Liver (tissue), 8 donors: ENCODE measurements at regions not wholly inside any gene's neighbourhood (a gene's known extent, or its start where the extent isn't known, plus 50 kb on each side); places are given as distances from the start of the nearest gene placed in this dataset.

Experiments used
- DNase-seq: peaks from one replicate; pipeline ENCODE4 v3.0.0-alpha.2; 2017; ENCODE audit warnings: low spot score
- H3K27ac ChIP-seq, 2 donors: one replicate each; pipeline ENCODE4 v1.7.0; 2013; ENCODE audit warnings: inconsistent platforms in 2 of 2, low read length in 2 of 2, control low read depth in 1 of 2, low read depth in 1 of 2, mild to moderate bottlenecking in 1 of 2
- H3K27me3 ChIP-seq, 4 donors: one replicate each; pipeline versions ENCODE4 v1.6.1 to v1.7.0; 2013; ENCODE audit warnings: low read length in 3 of 4, inconsistent platforms in 1 of 4, mild to moderate bottlenecking in 1 of 4, moderate library complexity in 1 of 4; ENCODE audit not compliant: control insufficient read depth in 4 of 4, insufficient read depth in 4 of 4
- H3K36me3 ChIP-seq, 4 donors: one replicate each; pipeline versions ENCODE4 v1.6.1 to v1.7.0; 2013; ENCODE audit warnings: low read length in 3 of 4, mild to moderate bottlenecking in 3 of 4, low read depth in 1 of 4, moderate library complexity in 1 of 4; ENCODE audit not compliant: control insufficient read depth in 4 of 4, insufficient read depth in 3 of 4
- H3K4me1 ChIP-seq, 4 donors: one replicate each; pipeline versions ENCODE4 v1.6.1 to v1.7.0; 2013; ENCODE audit warnings: low read length in 3 of 4, mild to moderate bottlenecking in 3 of 4, moderate library complexity in 1 of 4; ENCODE audit not compliant: control insufficient read depth in 4 of 4, insufficient read depth in 4 of 4
- H3K4me3 ChIP-seq, 3 donors: one replicate each; pipeline versions ENCODE4 v1.6.1 to v1.7.0; 2013; ENCODE audit warnings: low read length in 3 of 3, control low read depth in 1 of 3, low read depth in 1 of 3, mild to moderate bottlenecking in 1 of 3
- H3K9ac ChIP-seq, 2 donors: one replicate each; pipeline ENCODE4 v1.7.0; 2013; ENCODE audit warnings: low read length in 2 of 2, mild to moderate bottlenecking in 2 of 2, moderate library complexity in 2 of 2, control low read depth in 1 of 2, low read depth in 1 of 2
- H3K9me3 ChIP-seq, 4 donors: one replicate each; pipeline versions ENCODE4 v1.6.1 to v1.7.0; 2013; ENCODE audit warnings: low read length in 3 of 4; ENCODE audit not compliant: control insufficient read depth in 4 of 4
- EGR1 ChIP-seq, 2 donors: IDR thresholded peaks; 2 replicates each; pipeline ENCODE4 v1.6.1; 2016 to 2018; ENCODE audit warnings: antibody characterized with exemption in 2 of 2, low read depth in 2 of 2
- FOXA2 ChIP-seq: IDR thresholded peaks from 2 replicates; pipeline ENCODE4 v1.6.1; 2016; ENCODE audit warnings: antibody characterized with exemption
- GABPA ChIP-seq, 2 donors: IDR thresholded peaks in 1 of 2; conservative IDR thresholded peaks in 1 of 2; 2 replicates each; pipeline ENCODE4 v1.6.1; 2016; ENCODE audit warnings: antibody characterized with exemption in 2 of 2, mild to moderate bottlenecking in 1 of 2, moderate library complexity in 1 of 2
- HNF4A ChIP-seq, 2 donors: conservative IDR thresholded peaks; 2 replicates each; pipeline ENCODE4 v1.6.1; 2016; ENCODE audit warnings: antibody characterized with exemption in 2 of 2, mild to moderate bottlenecking in 2 of 2
- HNF4G ChIP-seq: IDR thresholded peaks from 2 replicates; pipeline ENCODE4 v1.6.1; 2016; ENCODE audit warnings: antibody characterized with exemption
- JUND ChIP-seq, 2 donors: IDR thresholded peaks; 2 replicates each; pipeline ENCODE4 v1.6.1; 2016; ENCODE audit warnings: antibody characterized with exemption in 2 of 2
- NR2F2 ChIP-seq: IDR thresholded peaks from 2 replicates; pipeline ENCODE4 v1.6.1; 2016; ENCODE audit warnings: antibody characterized with exemption
- RAD21 ChIP-seq, 2 donors: IDR thresholded peaks; 2 replicates each; pipeline ENCODE4 v1.6.1; 2016; ENCODE audit warnings: antibody characterized with exemption in 2 of 2, mild to moderate bottlenecking in 2 of 2
- RXRA ChIP-seq, 2 donors: IDR thresholded peaks; 2 replicates each; pipeline ENCODE4 v1.6.1; 2017 to 2018; ENCODE audit warnings: antibody characterized with exemption in 2 of 2, mild to moderate bottlenecking in 1 of 2
- YY1 ChIP-seq: IDR thresholded peaks from 2 replicates; pipeline ENCODE4 v1.6.1; 2016; ENCODE audit warnings: antibody characterized with exemption, mild to moderate bottlenecking
- WGBS: extraction: QIAGEN DNeasy Blood & Tissue Kit; methylation state at CpG from one replicate; pipeline ENCODE4 v1.1.7; 2013; 5-methylcytosine and 5-hydroxymethylcytosine counted together
- TF ChIP-seq, protein P1 (sequence below): IDR thresholded peaks from 2 replicates; pipeline ENCODE4 v1.6.1; 2016; ENCODE audit warnings: antibody characterized with exemption
- TF ChIP-seq, protein P2 (sequence below): IDR thresholded peaks from 2 replicates; pipeline ENCODE4 v1.6.1; 2016; ENCODE audit warnings: antibody characterized with exemption, mild to moderate bottlenecking
- TF ChIP-seq, protein P3 (sequence below): fragments of 150-350 bp; IDR thresholded peaks from 2 replicates; pipeline ENCODE4 v1.5.1; 2017; ENCODE audit warnings: improper control_type of control experiment, low read depth, low read length; ENCODE audit not compliant: missing input control
- TF ChIP-seq, protein P4 (sequence below): IDR thresholded peaks from 2 replicates; pipeline ENCODE4 v1.6.1; 2016; ENCODE audit warnings: antibody characterized with exemption
- donor health status: healthy.
- donor health status: healthy.
- donor health status: healthy.
- donor health status: healthy.
- donor health status: healthy.

DNA sequence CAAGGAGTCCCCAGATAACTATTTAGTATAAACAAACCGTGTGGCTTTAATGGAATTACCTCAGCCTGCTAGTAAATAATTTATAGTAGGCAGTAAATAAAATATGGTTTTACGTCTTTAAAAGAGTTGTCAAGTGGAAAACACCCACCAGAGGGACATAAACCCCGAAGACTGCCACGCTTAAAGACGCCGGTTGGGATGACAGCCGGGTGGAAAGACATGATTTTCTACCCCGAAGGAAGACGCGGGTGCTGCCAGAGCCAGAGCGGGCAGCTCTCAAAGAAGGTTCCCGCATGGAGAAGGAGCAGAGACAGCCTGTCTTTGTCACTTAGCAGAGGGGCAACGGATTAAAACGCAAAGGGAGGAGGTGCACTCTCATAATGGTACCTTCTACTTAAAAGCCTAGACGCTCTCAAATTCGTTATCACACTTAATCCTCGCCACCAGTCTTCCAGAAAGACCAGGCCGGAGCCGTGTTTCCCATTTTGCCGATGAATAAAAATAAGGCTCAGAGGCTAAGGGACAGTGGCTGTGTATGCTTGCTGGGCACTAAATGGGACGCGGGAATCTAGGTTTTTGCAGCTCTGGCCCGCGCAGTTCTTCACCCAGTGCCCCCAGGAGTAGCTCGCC lies 140.5 kb upstream of the ZIC3 start:
- Histone ChIP-seq H3K27ac (no peak overlapping the region), H3K4me3 (no peak overlapping the region), H3K9ac (no peak overlapping the region), H3K36me3 (no peaks in the 10 kb centered on the region), H3K27me3 (peaks cover 0 to 30% (median 1%) of the 10 kb centered on the region in 4 donors), H3K9me3 (peaks cover 0 to 4% (median 0%) of the 10 kb centered on the region in 4 donors), H3K4me1 (peaks cover 4 to 20% (median 16%) of the 10 kb centered on the region in 4 donors)
- 4% methylated on average over 25 of the region's 25 CpGs for WGBS
- TF ChIP-seq YY1 (no peak), GABPA (IDR thresholded peaks at IDR 0.05 in 1 of 2, conservative IDR thresholded peaks at IDR 0.05 in 1 of 2) (no peak), HNF4G (no peak), RAD21 (IDR thresholded peaks at IDR 0.05) (no peak), RXRA (IDR thresholded peaks at IDR 0.05) (no peak), NR2F2 (no peak), EGR1 (IDR thresholded peaks at IDR 0.05; ENCODE audit: low read depth in 2 of 2) (no peak), JUND (IDR thresholded peaks at IDR 0.05) (no peak)
- TF ChIP-seq, protein P1, sequence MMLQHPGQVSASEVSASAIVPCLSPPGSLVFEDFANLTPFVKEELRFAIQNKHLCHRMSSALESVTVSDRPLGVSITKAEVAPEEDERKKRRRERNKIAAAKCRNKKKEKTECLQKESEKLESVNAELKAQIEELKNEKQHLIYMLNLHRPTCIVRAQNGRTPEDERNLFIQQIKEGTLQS, result no peak
- TF ChIP-seq, protein P2, sequence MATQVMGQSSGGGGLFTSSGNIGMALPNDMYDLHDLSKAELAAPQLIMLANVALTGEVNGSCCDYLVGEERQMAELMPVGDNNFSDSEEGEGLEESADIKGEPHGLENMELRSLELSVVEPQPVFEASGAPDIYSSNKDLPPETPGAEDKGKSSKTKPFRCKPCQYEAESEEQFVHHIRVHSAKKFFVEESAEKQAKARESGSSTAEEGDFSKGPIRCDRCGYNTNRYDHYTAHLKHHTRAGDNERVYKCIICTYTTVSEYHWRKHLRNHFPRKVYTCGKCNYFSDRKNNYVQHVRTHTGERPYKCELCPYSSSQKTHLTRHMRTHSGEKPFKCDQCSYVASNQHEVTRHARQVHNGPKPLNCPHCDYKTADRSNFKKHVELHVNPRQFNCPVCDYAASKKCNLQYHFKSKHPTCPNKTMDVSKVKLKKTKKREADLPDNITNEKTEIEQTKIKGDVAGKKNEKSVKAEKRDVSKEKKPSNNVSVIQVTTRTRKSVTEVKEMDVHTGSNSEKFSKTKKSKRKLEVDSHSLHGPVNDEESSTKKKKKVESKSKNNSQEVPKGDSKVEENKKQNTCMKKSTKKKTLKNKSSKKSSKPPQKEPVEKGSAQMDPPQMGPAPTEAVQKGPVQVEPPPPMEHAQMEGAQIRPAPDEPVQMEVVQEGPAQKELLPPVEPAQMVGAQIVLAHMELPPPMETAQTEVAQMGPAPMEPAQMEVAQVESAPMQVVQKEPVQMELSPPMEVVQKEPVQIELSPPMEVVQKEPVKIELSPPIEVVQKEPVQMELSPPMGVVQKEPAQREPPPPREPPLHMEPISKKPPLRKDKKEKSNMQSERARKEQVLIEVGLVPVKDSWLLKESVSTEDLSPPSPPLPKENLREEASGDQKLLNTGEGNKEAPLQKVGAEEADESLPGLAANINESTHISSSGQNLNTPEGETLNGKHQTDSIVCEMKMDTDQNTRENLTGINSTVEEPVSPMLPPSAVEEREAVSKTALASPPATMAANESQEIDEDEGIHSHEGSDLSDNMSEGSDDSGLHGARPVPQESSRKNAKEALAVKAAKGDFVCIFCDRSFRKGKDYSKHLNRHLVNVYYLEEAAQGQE, result no peak
- TF ChIP-seq, protein P3, sequence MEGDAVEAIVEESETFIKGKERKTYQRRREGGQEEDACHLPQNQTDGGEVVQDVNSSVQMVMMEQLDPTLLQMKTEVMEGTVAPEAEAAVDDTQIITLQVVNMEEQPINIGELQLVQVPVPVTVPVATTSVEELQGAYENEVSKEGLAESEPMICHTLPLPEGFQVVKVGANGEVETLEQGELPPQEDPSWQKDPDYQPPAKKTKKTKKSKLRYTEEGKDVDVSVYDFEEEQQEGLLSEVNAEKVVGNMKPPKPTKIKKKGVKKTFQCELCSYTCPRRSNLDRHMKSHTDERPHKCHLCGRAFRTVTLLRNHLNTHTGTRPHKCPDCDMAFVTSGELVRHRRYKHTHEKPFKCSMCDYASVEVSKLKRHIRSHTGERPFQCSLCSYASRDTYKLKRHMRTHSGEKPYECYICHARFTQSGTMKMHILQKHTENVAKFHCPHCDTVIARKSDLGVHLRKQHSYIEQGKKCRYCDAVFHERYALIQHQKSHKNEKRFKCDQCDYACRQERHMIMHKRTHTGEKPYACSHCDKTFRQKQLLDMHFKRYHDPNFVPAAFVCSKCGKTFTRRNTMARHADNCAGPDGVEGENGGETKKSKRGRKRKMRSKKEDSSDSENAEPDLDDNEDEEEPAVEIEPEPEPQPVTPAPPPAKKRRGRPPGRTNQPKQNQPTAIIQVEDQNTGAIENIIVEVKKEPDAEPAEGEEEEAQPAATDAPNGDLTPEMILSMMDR, result no peak
- TF ChIP-seq, protein P4, sequence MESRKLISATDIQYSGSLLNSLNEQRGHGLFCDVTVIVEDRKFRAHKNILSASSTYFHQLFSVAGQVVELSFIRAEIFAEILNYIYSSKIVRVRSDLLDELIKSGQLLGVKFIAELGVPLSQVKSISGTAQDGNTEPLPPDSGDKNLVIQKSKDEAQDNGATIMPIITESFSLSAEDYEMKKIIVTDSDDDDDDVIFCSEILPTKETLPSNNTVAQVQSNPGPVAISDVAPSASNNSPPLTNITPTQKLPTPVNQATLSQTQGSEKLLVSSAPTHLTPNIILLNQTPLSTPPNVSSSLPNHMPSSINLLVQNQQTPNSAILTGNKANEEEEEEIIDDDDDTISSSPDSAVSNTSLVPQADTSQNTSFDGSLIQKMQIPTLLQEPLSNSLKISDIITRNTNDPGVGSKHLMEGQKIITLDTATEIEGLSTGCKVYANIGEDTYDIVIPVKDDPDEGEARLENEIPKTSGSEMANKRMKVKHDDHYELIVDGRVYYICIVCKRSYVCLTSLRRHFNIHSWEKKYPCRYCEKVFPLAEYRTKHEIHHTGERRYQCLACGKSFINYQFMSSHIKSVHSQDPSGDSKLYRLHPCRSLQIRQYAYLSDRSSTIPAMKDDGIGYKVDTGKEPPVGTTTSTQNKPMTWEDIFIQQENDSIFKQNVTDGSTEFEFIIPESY, result no peak
- DNase-seq, result no peak

DNA sequence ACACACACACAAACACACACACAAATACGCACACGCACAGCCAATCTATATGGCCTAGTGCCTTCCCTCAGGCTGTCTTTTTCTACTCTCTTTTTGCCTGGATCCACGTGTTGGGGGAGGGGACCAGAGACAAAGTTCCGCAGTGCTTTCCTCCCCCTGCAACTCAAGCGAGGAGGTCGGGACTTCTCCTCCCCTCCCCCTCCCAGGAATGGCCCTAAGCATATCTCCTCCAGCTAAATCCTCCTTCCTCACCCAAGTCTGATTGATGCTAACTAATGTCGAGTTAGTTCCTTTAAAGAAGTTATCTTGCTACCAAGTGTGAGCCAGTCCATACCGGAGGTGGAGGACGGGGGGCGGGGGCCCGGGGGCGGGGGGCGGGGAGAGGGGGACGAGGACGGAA lies 141.2 kb upstream of the ZIC3 start:
- H3K9me3 ChIP-seq, result peaks cover 0 to 4% (median 0%) of the 10 kb centered on the region in 4 donors
- no peak overlapping the region for H3K27ac ChIP-seq
- peaks cover 4 to 20% (median 16%) of the 10 kb centered on the region in 4 donors for H3K4me1 ChIP-seq
- H3K36me3 ChIP-seq, result no peaks in the 10 kb centered on the region
- no peak overlapping the region for H3K9ac ChIP-seq
- H3K4me3 ChIP-seq, result no peak overlapping the region
- H3K27me3 ChIP-seq, result peaks cover 0 to 30% (median 1%) of the 10 kb centered on the region in 4 donors
- 3% methylated on average over 15 of the region's 15 CpGs for WGBS
- no peak for DNase-seq
- no peak for TF ChIP-seq HNF4A (conservative IDR thresholded peaks at IDR 0.05)
- TF ChIP-seq, protein P1, result no peak
- TF ChIP-seq FOXA2, result no peak
